ENCODE measurements at regions not wholly inside any gene's neighbourhood (a gene's known extent, or its start where the extent isn't known, plus 50 kb on each side); places are given as distances from the start of the nearest gene placed in this dataset.

GRCh38 chr4:106676173-106676921, 307.8 kb upstream of the GIMD1 start:
- DNase-seq, result no peak

DNA sequence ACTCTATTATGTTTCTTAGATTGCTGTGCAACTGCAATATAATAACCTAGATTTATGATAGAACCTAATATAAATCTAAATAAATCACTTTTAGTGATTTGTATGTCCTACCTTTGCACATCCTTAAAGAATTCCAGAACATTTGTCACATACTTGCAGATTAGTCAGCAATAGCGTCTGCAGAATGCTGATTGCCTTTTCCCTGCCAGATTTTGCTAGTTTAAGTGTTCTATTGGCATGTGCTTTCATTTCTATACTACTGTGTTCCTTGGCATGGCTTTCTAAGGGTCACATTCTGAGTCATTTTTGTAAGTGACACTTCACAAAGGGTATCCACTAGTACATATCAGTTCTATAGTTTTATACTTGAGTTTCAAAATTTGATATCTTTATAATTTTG, 303.1 kb upstream of the GIMD1 start:
- DNase-seq, result no peak

DNA sequence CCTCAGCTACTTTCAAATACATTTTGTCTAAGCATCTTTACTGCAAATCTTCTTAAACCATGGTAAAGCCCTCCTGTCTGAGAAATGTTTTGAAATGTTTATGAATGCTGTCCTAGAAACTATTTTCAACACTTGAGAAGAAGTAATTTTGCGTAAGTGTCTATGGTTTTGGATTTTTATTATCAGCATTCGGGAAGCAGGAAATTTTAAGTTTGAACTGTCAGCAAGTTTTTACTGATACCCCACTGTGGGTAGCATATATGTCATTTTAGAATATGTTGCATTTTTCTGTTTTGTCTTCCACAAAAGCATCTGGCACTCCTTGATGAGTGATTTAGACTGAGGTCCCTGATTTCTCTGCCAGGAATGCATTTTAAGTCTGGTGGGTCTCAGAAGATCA, 302.4 kb upstream of the GIMD1 start:
- no peak for DNase-seq

DNA sequence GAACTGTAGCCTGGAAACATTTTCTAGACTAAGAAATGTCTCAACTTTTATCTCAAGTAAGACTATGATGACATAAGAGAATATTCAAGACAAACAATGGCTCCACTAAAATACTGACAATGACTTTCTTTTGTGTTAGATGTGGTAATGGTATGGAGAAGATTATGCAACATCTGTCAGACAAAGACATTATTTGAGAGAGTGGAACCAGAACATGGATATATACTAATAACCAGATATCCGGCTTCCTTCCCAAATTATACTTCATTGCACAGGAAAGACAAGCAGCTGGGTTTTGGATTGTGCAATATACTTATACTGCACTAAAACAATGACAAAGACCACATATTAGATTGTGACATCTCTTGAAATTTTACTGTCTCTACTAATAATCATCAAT, 290.8 kb upstream of the GIMD1 start:
- DNase-seq, result no peak

DNA sequence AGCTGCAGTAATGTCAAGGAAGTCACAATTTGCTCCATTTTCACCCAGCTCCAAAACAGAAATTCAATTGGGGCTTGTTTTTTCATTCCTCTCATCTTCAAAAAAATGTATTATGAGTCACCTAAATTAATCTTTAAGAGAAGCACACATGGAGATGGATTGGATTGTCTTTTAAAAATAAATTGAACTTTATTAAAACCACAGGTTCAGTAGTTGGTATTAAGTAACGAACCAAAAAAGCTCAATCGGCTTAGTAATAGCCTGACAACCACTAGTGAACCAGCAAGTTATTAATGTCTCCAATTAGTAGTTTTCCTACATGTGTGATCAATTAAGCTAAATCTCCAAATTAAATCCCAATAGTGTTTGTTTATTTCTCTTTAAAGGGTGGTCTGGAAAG, 283.5 kb upstream of the GIMD1 start:
- DNase-seq, result no peak

GRCh38 chr4:106650701-106651100, 282.1 kb upstream of the GIMD1 start:
- DNase-seq, result no peak

DNA sequence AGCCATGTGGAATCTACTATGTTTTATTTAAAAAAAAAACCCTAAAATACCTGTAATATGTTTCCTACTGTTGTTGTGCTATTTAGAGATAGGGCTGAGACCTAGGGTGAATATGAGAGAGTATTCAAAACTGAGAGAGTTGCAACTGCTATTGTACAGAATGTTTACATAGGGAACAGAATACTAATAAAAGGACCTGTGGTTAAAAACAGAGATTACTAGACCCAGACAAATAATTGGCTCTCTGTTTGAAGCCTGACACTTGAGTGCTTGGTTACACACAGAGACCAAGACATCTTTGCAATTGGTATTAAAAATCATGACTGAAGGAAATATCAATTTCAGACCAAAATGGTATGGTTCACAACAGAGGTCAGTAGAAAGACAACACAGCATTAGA, 278.9 kb upstream of the GIMD1 start:
- DNase-seq, result no peak

GRCh38 chr4:106629268-106629625, 260.7 kb upstream of the GIMD1 start:
- DNase-seq, result no peak

GRCh38 chr4:106628586-106629267, 260.1 kb upstream of the GIMD1 start:
- no peak for DNase-seq

GRCh38 chr4:106627051-106627450, 258.5 kb upstream of the GIMD1 start:
- no peak for DNase-seq

- DNase-seq, result no peak
These were observed 256.1 kb upstream of the GIMD1 start for GRCh38 chr4:106624671-106625070.

DNA sequence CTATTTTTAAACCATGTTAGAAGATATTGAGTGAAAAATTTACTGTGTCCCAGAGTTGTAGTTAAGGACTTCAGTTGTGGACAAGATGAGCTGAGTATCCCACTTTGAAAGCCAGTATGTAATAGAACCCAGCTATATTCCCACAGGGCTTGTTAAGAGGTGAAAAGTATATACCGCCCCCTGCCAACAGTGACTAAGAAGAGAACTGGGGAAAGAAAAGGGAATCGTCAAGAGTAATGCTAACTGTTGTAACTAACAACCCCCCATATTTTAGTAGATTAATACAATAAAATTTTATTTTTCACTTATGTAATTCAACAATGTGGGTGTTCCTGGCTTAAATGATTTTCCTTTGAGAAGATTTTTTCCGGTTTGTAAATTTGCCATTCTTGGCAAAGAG, 250.4 kb upstream of the GIMD1 start:
- no peak for DNase-seq

DNA sequence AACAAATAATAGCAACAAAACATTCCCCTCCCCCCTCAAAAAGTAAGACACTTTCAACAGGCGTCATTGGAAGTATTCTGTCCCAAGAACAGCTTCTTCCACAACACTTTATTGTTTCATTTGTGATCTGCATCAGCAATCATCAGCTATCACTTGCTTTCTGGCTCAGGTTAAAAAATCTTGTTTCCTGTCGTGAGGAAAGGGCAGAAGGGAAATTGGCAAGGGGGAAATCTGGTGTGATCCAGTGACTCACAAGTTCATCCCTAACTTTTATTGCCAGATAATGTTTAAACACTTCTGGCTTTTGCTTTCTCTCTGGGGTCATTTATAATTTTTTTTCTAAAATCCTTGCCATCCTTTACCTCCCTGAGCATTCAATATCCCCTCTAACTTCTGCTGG, 247.4 kb upstream of the GIMD1 start:
- no peak for DNase-seq

- no peak for DNase-seq
These were observed 246.9 kb upstream of the GIMD1 start for GRCh38 chr4:106615410-106615945.

DNA sequence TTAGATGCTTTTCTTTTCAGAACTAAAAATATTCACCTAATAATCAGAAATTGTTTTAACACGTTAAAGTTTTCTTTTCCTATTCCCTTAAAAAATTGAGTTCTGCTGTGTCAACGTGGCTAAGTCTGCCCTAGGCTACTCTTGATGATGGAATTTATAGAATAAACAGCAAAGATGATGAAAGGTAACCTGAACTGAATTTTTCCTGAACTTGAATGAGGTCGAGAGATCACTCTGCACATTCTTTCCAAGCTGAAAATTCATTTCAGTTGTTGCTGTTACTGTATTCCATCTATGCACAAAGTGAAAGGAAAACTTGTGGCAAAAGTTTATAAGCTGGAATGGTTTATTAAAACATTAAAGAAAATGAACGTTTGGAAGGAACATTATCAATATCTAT, 245.9 kb upstream of the GIMD1 start:
- no peak for DNase-seq

DNA sequence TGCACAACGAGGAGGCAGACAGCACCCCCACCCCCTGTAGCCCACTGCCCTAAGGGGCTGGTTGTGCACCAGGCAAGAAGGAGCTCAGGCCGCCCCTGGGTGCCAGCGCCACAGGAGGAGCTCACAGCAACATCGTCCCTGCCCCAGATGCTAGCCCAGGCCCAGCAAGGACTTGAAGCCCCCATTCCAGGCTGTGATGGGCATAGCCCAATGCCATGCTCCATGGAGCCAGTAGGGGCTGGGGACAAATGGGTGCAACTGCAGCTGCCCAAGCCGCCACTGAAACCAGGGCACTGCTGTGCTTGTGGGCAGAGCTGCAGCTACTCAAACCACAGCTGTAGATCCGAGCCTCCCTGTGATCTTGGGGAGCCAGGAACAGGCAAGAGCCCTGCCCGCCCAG, 241.3 kb upstream of the GIMD1 start:
- no peak for DNase-seq

- DNase-seq, result no peak
These were observed 239.0 kb upstream of the GIMD1 start for GRCh38 chr4:106607558-106607957.

GRCh38 chr4:106604319-106605051, 235.9 kb upstream of the GIMD1 start:
- no peak for DNase-seq

DNA sequence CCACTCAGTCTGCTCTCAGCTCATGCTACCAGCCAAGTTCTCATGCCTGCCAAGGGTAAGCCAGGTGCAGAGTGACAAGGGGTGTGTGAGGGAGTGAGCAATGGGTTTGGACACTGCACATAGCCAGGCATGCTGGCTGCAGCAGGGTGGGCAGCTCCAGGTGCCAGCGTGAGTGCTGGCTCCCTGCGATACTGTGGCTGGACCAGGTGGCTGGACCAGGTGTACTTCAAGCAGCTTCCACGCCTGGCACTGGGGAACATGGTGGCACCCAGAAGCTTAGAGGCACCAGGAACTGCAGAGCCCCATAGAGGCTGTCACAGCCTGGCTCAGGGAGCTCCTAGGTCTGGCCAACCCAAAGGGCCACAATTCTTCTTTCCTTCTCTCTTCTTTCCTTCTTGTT, 234.9 kb upstream of the GIMD1 start:
- no peak for DNase-seq

GRCh38 chr4:106602711-106603110, 234.1 kb upstream of the GIMD1 start:
- no peak for DNase-seq

- no peak for DNase-seq
These were observed 232.9 kb upstream of the GIMD1 start for GRCh38 chr4:106601519-106601918.

DNA sequence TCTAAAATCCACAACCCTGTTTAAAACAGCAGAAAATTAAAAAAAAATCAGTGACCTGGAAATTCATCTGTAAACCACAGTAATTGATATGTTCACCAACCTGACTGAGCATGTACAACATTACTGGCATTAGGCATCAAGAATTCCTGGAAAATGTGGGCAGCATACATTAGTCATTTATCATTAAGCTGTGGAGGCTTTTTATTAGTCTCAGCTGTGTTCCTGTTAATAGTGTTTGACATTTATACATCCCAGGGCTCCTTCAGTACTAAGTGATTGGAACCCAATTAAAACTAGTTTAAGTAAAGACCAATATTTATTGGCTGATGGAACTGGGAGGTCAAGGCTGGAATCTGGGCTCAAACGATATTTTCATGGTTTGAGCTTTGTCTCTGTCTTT, 227.3 kb upstream of the GIMD1 start:
- no peak for DNase-seq

- no peak for DNase-seq
These were observed 225.8 kb upstream of the GIMD1 start for GRCh38 chr4:106594291-106594952.

Measured in NCI-H2081 treated with DMSO at 0.1 percent for 48 hours (cell line).